Upper lobe of left lung (tissue), 4 donors: ENCODE measurements at regions not wholly inside any gene's neighbourhood (a gene's known extent, or its start where the extent isn't known, plus 50 kb on each side); places are given as distances from the start of the nearest gene placed in this dataset.

Experiments
- CTCF ChIP-seq, 6 experiments: fragments of 450-650 bp in 4 of 6; fragments of 200-600 bp in 2 of 6; sonication (generic) in 2 of 6; IDR thresholded peaks; one replicate each; pipeline ENCODE4 v1.5.1; 2016 to 2019; ENCODE audit warnings: antibody characterized with exemption in 6 of 6
- EP300 ChIP-seq, 4 donors: sonication (generic); formaldehyde crosslinking; IDR thresholded peaks; one replicate each; pipeline ENCODE4 v1.5.1; 2017; ENCODE audit warnings: antibody characterized with exemption in 4 of 4, control low read depth in 2 of 4
- POLR2AphosphoS5 ChIP-seq, 2 donors: sonication (generic); formaldehyde crosslinking; IDR thresholded peaks; one replicate each; pipeline ENCODE4 v1.5.1; 2017; ENCODE audit warnings: antibody characterized with exemption in 2 of 2

GRCh38 chr7:12967322-12967721 is 279.9 kb downstream of the ARL4A start:
- TF ChIP-seq CTCF (IDR thresholded peaks at IDR 0.05): no peak
- TF ChIP-seq POLR2AphosphoS5 (IDR thresholded peaks at IDR 0.05): no peak
- no peak for TF ChIP-seq EP300 (IDR thresholded peaks at IDR 0.05)
